GM06990 (cell line): ENCODE measurements at regions not wholly inside any gene's neighbourhood (a gene's known extent, or its start where the extent isn't known, plus 50 kb on each side); places are given as distances from the start of the nearest gene placed in this dataset.

ENCODE experiments used
- DNase-seq: peaks from one replicate; pipeline ENCODE4 v3.0.0-alpha.2; 2011; ENCODE audit not compliant: insufficient read length; ENCODE audit errors: extremely low read depth
- H3K27me3 ChIP-seq: replicated peaks from 2 replicates; pipeline ENCODE4 v1.6.0; 2011; ENCODE audit warnings: low read length; ENCODE audit not compliant: control insufficient read depth, insufficient read depth
- H3K36me3 ChIP-seq: 2 replicates; pipeline ENCODE4 v1.5.1; 2011; ENCODE audit warnings: low read length; ENCODE audit not compliant: control insufficient read depth, insufficient read depth
- H3K4me3 ChIP-seq: replicated peaks from 2 replicates; pipeline ENCODE4 v1.5.1; 2011; ENCODE audit warnings: low read depth, mild to moderate bottlenecking, control low read depth, low read length
- TF ChIP-seq, protein P1 (sequence below): IDR thresholded peaks from 2 replicates; pipeline ENCODE4 v1.5.1; 2011; ENCODE audit warnings: low read length, control low read depth, mild to moderate bottlenecking, inconsistent platforms; ENCODE audit not compliant: insufficient read depth, poor library complexity, severe bottlenecking

DNA sequence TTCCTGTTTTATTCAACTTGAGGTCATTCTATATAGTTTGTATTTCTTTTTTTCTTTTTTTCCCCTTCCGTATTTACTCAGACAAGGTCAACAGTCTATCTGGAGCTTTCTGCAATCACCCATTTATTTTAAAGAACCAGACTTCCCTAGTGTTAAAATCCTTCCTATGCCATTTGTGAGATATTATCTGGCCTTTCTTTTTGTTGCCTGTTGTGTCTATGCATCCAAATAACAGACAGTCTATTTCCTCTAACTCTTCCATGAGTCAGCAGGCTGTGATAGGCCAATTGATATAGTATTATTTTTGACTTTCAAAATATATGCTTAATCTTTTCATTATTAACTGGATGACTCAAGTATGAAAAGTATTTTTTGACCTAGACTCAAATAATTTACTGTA lies 291.2 kb upstream of the PTPRD start:
- Histone ChIP-seq H3K36me3 (no peaks in the 10 kb centered on the region), H3K27me3 (no peaks in the 10 kb centered on the region), H3K4me3 (no peak overlapping the region)
- DNase-seq, result no peak
- TF ChIP-seq, protein P1, sequence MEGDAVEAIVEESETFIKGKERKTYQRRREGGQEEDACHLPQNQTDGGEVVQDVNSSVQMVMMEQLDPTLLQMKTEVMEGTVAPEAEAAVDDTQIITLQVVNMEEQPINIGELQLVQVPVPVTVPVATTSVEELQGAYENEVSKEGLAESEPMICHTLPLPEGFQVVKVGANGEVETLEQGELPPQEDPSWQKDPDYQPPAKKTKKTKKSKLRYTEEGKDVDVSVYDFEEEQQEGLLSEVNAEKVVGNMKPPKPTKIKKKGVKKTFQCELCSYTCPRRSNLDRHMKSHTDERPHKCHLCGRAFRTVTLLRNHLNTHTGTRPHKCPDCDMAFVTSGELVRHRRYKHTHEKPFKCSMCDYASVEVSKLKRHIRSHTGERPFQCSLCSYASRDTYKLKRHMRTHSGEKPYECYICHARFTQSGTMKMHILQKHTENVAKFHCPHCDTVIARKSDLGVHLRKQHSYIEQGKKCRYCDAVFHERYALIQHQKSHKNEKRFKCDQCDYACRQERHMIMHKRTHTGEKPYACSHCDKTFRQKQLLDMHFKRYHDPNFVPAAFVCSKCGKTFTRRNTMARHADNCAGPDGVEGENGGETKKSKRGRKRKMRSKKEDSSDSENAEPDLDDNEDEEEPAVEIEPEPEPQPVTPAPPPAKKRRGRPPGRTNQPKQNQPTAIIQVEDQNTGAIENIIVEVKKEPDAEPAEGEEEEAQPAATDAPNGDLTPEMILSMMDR, result no peak

DNA sequence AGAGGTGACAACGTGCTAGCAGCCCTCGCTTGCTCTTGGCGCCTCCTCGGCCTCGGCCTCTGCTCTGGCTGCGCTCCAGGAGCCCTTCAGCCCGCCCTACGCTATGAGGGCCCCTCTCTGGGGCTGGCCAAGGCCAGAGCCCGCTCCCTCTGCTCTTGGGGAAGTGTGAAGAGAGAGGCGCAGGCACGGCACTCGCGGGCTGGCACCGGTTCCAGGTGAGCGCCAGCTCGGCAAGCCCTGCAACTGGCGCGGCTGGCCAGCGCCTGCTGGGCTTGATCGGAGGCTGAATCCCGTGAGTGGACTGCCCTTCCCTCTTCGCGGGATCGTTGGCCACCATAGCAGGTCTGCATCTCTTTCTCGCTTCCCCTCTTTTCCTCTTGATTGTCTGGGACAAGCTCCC lies 298.0 kb upstream of the PTPRD start:
- Histone ChIP-seq H3K27me3 (no peaks in the 10 kb centered on the region), H3K36me3 (no peaks in the 10 kb centered on the region), H3K4me3 (no peak overlapping the region)
- no peak for DNase-seq
- TF ChIP-seq, protein P1, result no peak

DNA sequence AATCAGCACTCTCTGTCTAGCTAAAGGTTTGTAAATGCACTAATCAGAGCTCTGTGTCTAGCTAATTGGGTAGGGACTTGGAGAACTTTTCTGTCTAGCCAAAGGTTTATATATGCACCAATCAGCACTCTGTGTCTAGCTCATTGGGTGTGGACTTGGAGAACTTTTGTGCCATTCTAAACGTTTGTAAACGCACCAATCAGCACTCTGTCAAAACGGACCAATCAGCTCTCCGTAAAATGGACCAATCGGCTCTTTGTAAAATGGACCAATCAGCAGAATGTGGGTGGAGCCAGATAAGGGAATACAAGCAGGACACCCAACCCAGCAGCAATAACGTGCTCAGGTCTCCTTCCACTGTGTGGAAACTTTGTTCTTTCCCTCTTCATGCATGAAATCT lies 298.6 kb upstream of the PTPRD start:
- Histone ChIP-seq H3K27me3 (no peaks in the 10 kb centered on the region), H3K36me3 (no peaks in the 10 kb centered on the region), H3K4me3 (no peak overlapping the region)
- DNase-seq, result no peak
- TF ChIP-seq, protein P1, result no peak

DNA sequence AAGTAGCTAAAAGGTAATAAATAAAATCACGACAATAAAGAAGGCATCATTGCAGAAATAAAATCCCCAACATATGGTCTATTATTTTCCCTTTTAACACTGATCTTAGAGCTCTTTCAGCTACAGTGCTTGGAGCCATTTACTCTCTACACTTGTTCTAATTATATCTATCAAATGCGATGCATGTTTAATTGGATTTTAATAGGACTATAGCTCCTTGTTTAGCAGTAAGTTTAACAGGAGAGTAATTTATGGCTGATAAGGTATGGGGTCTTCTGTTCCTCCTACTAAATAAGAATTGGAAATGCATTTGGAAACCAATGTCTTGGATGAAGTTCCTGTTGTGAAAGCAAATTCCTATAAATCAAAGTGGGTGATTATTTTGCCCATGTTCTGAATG lies 304.2 kb upstream of the PTPRD start:
- TF ChIP-seq, protein P1, result no peak
- DNase-seq, result no peak
- no peaks in the 10 kb centered on the region for H3K36me3 ChIP-seq

DNA sequence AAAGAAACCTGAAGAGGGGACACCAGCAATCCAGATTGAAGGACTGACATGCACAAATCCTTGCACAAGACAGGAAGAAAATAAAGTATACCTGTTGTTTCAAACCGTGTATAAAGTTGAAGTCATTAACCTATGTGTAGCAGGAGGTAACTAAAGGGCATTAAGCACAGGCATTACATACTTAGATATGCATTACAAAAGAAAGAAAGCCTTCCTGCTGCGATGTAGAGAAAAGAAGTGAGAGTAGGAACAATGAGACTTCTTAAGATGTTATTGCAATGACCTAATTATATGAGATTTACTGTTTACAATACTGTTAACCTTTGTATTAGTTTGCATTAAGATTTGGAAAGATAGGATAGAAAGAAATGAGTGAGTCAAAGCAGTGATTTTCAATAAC lies 308.9 kb upstream of the PTPRD start:
- Histone ChIP-seq H3K36me3 (no peaks in the 10 kb centered on the region), H3K4me3 (no peak overlapping the region), H3K27me3 (no peaks in the 10 kb centered on the region)
- no peak for DNase-seq
- TF ChIP-seq, protein P1, result no peak

More for the DNA sequence above, 304.2 kb upstream of the PTPRD start:
- H3K27me3 ChIP-seq, result no peaks in the 10 kb centered on the region
- H3K4me3 ChIP-seq, result no peak overlapping the region

DNA sequence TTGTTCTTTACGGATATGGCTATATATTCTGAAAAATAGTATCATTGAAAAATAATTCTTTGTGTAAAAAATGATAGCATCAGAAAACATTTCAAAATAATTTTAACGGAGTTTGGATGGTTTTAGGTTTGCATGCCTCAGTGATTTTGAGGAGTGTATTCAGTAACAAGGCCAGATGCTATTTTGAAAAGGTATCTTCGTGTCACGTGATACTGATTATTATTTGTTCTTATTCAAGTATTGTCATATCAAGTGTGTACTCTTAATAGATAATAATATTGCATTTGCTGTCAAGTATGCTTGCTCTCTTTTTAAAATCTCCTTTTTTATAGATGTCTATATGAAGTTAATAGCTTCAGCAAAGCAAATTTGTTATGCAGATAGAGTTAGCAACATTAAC lies 313.1 kb upstream of the PTPRD start:
- Histone ChIP-seq H3K4me3 (no peak overlapping the region), H3K36me3 (no peaks in the 10 kb centered on the region), H3K27me3 (no peaks in the 10 kb centered on the region)
- no peak for DNase-seq
- TF ChIP-seq, protein P1, result no peak
